ENCODE measurements at regions not wholly inside any gene's neighbourhood (a gene's known extent, or its start where the extent isn't known, plus 50 kb on each side); places are given as distances from the start of the nearest gene placed in this dataset.

DNA sequence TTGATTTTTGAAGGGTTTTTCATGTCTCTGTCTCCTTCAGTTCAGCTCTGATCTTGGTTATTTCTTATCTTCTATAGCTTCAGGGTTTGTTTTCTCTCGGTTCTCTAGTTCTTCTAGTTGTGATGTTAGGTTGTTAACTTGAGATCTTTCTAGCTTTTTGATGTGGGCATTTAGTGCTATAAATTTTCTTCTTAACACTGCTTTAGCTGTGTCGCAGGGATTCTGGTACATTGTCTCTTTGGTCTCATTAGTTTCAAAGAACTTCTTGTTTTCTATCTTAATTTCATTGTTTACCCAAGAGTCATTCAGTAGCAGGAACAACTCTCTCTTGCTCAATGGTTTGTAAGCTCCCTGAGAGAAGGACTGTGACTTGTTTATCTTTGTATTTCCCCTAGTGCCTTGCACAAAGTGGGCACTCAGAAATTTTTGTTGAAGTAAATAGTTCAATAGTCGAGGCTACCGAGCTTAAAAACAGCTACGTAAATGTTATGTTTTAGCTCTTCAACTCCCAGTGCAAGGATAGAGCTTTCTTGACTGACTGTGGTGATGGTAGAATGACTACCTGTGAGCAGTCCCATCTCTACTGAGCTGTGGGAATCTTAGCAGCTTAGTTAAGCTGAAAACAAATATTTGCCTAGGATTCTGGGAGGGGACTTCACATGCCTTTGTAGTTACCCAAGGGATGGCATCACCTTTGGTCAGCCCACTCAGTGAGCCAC is 225.8 kb upstream of the ELL2 start:
- H2AFZ ChIP-seq (ENCODE audit: low read length): no peak overlapping the region
- no peak overlapping the region for H2AK5ac ChIP-seq (ENCODE audit: low read depth, low read length)
- no peak overlapping the region for H3K27ac ChIP-seq (ENCODE audit: low read depth, low read length)
- H3K56ac ChIP-seq (replicated peaks; ENCODE audit: insufficient read length, low read depth, low read length): no peak overlapping the region
- H3K4ac ChIP-seq (replicated peaks; ENCODE audit: insufficient read length, low read depth, low read length): no peak overlapping the region
- no peak overlapping the region for H4K8ac ChIP-seq (ENCODE audit: extremely low read depth, insufficient read depth, low read length)
- no peaks in the 10 kb centered on the region for H3K4me1 ChIP-seq (replicated peaks in 1 of 4; ENCODE audit: control insufficient read depth in 3 of 4, insufficient read depth in 4 of 4, low read length in 3 of 4)
- H3K23me2 ChIP-seq (ENCODE audit: low read depth, low read length): no peaks in the 10 kb centered on the region
- no peaks in the 10 kb centered on the region for H3K36me3 ChIP-seq (ENCODE audit: control insufficient read depth in 2 of 4, insufficient read depth in 4 of 4, low read length in 3 of 4)
- H3K14ac ChIP-seq (ENCODE audit: insufficient read length): no peak overlapping the region
- H2BK20ac ChIP-seq (ENCODE audit: low read length): no peak overlapping the region
- FAIRE-seq: no peak
- POLR2A ChIA-PET (ENCODE audit: partially characterized antibody): no interaction called here
- H2BK15ac ChIP-seq (ENCODE audit: low read length): no peak overlapping the region
- H3K9me3 ChIP-seq (ENCODE audit: insufficient read depth in 2 of 2, low read depth in 1 of 2, low read length in 1 of 2): no peaks in the 10 kb centered on the region
- no peaks in the 10 kb centered on the region for H4K20me1 ChIP-seq (replicated peaks in 1 of 2; ENCODE audit: control insufficient read depth in 1 of 2, insufficient read depth in 2 of 2, low read length in 2 of 2)
- H3K4me3 ChIP-seq (ENCODE audit: extremely low read depth in 1 of 4, insufficient read depth in 2 of 4, low read depth in 3 of 4, low read length in 4 of 4): no peak overlapping the region
- no peak overlapping the region for H3K23ac ChIP-seq (ENCODE audit: insufficient read length)
- CTCF ChIA-PET (ENCODE audit: partially characterized antibody): interaction anchor here (0.6 to 1.3 kb wide), 4 partner anchors 13 to 337 kb away, joined by 3 to 6 read pairs (median 4); no protein-coding TSS in a partner anchor
- no peak overlapping the region for H3K9ac ChIP-seq (replicated peaks in 1 of 4; ENCODE audit: extremely low read depth in 1 of 4, low read depth in 3 of 4, low read length in 3 of 4)
- no peak overlapping the region for H3K18ac ChIP-seq (ENCODE audit: extremely low read depth, low read length)
- H2BK120ac ChIP-seq (replicated peaks; ENCODE audit: low read depth, low read length): no peak overlapping the region
- DNase-seq (ENCODE audit: low read depth in 1 of 2, low spot score in 2 of 2): no peak
- no peak overlapping the region for H4K5ac ChIP-seq (ENCODE audit: insufficient read length, low read depth, low read length)
- H3K79me1 ChIP-seq (ENCODE audit: low read depth, low read length): no peaks in the 10 kb centered on the region
- H4K91ac ChIP-seq (replicated peaks; ENCODE audit: insufficient read length, low read length): no peak overlapping the region
- no peak overlapping the region for H3K4me2 ChIP-seq (ENCODE audit: insufficient read depth in 1 of 2, low read depth in 2 of 2, low read length in 2 of 2)
- no peaks in the 10 kb centered on the region for H3K27me3 ChIP-seq (replicated peaks in 1 of 4; ENCODE audit: control insufficient read depth in 3 of 4, extremely low read depth in 1 of 4, insufficient read depth in 3 of 4, low read length in 3 of 4)
- no peak overlapping the region for H2BK5ac ChIP-seq (ENCODE audit: low read depth, low read length)
- 94% methylated on average over 5 of the region's 5 CpGs; no CpG with 5 or more reads in 1 of the 2 experiments for WGBS, 2 experiments (ENCODE audit: extremely low coverage in 1 of 2, insufficient coverage in 1 of 2, insufficient read length in 1 of 2, insufficient replicate concordance in 2 of 2, low coverage in 1 of 2, low lambda C conversion rate in 2 of 2, missing lambda C conversion rate in 1 of 2)
- H2BK12ac ChIP-seq (ENCODE audit: low read depth, low read length): no peak overlapping the region
- no peaks in the 10 kb centered on the region for H3K79me2 ChIP-seq (ENCODE audit: control insufficient read depth in 1 of 2, insufficient read depth in 2 of 2, low read length in 2 of 2)
- TF ChIP-seq CTCF (IDR thresholded peaks at IDR 0.05; ENCODE audit: control extremely low read depth in 1 of 3, insufficient read depth in 1 of 3, low read depth in 1 of 3, low read length in 3 of 3) (no peak), HDAC2 (IDR thresholded peaks at IDR 0.05; ENCODE audit: borderline replicate concordance in 1 of 2, low read depth in 2 of 2, low read length in 2 of 2) (no peak), EGR1 (IDR thresholded peaks at IDR 0.05; ENCODE audit: borderline replicate concordance, low read depth, low read length) (no peak), TBP (IDR thresholded peaks at IDR 0.05; ENCODE audit: low read depth, low read length) (no peak), KDM1A (IDR thresholded peaks at IDR 0.05; ENCODE audit: borderline replicate concordance, low read length) (no peak), KDM4A (IDR thresholded peaks at IDR 0.05; ENCODE audit: low read depth, low read length, severe bottlenecking) (no peak), SIX5 (IDR thresholded peaks at IDR 0.05; ENCODE audit: low read depth, low read length) (no peak), ZNF274 (IDR thresholded peaks at IDR 0.05; ENCODE audit: borderline replicate concordance, extremely low read depth, low read length) (no peak)
- TF ChIP-seq, protein P1, sequence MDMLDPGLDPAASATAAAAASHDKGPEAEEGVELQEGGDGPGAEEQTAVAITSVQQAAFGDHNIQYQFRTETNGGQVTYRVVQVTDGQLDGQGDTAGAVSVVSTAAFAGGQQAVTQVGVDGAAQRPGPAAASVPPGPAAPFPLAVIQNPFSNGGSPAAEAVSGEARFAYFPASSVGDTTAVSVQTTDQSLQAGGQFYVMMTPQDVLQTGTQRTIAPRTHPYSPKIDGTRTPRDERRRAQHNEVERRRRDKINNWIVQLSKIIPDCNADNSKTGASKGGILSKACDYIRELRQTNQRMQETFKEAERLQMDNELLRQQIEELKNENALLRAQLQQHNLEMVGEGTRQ (IDR thresholded peaks at IDR 0.05; ENCODE audit: low read length): no peak

All from H1 (cell line).